CD4-positive, alpha-beta T cell (primary cell): ENCODE measurements at regions not wholly inside any gene's neighbourhood (a gene's known extent, or its start where the extent isn't known, plus 50 kb on each side); places are given as distances from the start of the nearest gene placed in this dataset.

Source experiments
- ATAC-seq: fragments of 200-7000 bp; cut with Tn5 transposase; one replicate; pipeline ENCODE4 v1.10.0; 2022; ENCODE audit warnings: mild to moderate bottlenecking; ENCODE audit not compliant: poor library complexity
- CTCF ChIA-PET: fragments of 350-600 bp; sonication (Branson Sonifier 250); formaldehyde crosslinking; loops from one replicate; lab custom pipeline; 2021; ENCODE audit warnings: antibody characterized with exemption, inconsistent platforms; lab: Charles Lee
- POLR2A ChIA-PET: fragments of 350-600 bp; sonication (Branson Sonifier 250); formaldehyde crosslinking; loops from one replicate; lab custom pipeline; 2021; ENCODE audit warnings: antibody characterized with exemption, inconsistent platforms; lab: Charles Lee
- DNase-seq, 14 experiments: peaks; one replicate each; pipeline ENCODE4 v3.0.0-alpha.2; 2013 to 2020; ENCODE audit warnings: mixed read lengths in 2 of 14
- H3K27ac ChIP-seq, 2 donors: one replicate each; pipeline versions ENCODE4 v1.5.1 to v1.7.0; 2013; ENCODE audit warnings: low read length in 2 of 2, low read depth in 1 of 2, mild to moderate bottlenecking in 1 of 2
- H3K27me3 ChIP-seq, 2 experiments: 1 replicate in 1 of 2; 2 replicates in 1 of 2; pipeline versions ENCODE4 v1.6.1 to v1.7.0; 2013; ENCODE audit warnings: low read length in 2 of 2, control low read depth in 1 of 2, mild to moderate bottlenecking in 1 of 2, moderate library complexity in 1 of 2; ENCODE audit not compliant: insufficient read depth in 2 of 2, control insufficient read depth in 1 of 2
- H3K36me3 ChIP-seq: one replicate; pipeline ENCODE4 v1.6.1; 2013; ENCODE audit warnings: low read length, control low read depth; ENCODE audit not compliant: insufficient read depth
- H3K4me1 ChIP-seq: one replicate; pipeline ENCODE4 v1.6.1; 2013; ENCODE audit warnings: low read length, control low read depth; ENCODE audit not compliant: insufficient read depth
- H3K4me3 ChIP-seq: one replicate; pipeline ENCODE4 v1.5.1; 2013; ENCODE audit warnings: mild to moderate bottlenecking, low read length, moderate library complexity
- H3K9me3 ChIP-seq, 2 experiments: 1 replicate in 1 of 2; 2 replicates in 1 of 2; pipeline versions ENCODE4 v1.6.1 to v1.7.0; 2013; ENCODE audit warnings: low read length in 2 of 2, mild to moderate bottlenecking in 2 of 2, control low read depth in 1 of 2, moderate library complexity in 1 of 2; ENCODE audit not compliant: control insufficient read depth in 1 of 2, insufficient read depth in 1 of 2
- H3K27ac Mint-ChIP-seq: one replicate; pipeline ENCODE4 v1.8.0; 2020; ENCODE audit warnings: mixed read lengths
- H3K27me3 Mint-ChIP-seq: one replicate; pipeline ENCODE4 v1.8.0; 2021; ENCODE audit warnings: mixed read lengths
- H3K36me3 Mint-ChIP-seq: one replicate; pipeline ENCODE4 v1.8.0; 2021; ENCODE audit warnings: low read depth, mixed read lengths
- H3K4me1 Mint-ChIP-seq: one replicate; pipeline ENCODE4 v1.8.0; 2021; ENCODE audit warnings: low read depth, mixed read lengths
- H3K4me3 Mint-ChIP-seq: one replicate; pipeline ENCODE4 v1.8.0; 2020; ENCODE audit warnings: mild to moderate bottlenecking, mixed read lengths
- H3K9me3 Mint-ChIP-seq: one replicate; pipeline ENCODE4 v1.8.0; 2020; ENCODE audit warnings: mixed read lengths
- intact Hi-C, 2 experiments: fragments of 100-400 bp; cut with DNase I in 1 of 2; cut with micrococcal nuclease in 1 of 2; formaldehyde crosslinking; loops; one replicate each; pipeline versions ENCODE4 v1.15.1 to v1.9.0; 2023 to 2025; cut with DNase I, micrococcal nuclease
- TF ChIP-seq, protein P1 (sequence below): fragments of 200-600 bp; IDR thresholded peaks from one replicate; pipeline ENCODE4 v1.8.0; 2022; ENCODE audit warnings: antibody characterized with exemption, mild to moderate bottlenecking

- DNase-seq (no peak), ATAC-seq (no peak)
- Mint-ChIP-seq H3K27me3 (no peaks in the 10 kb centered on the region), H3K36me3 (no peaks in the 10 kb centered on the region), H3K27ac (no peak overlapping the region), H3K9me3 (peaks cover 11% of the 10 kb centered on the region), H3K4me3 (no peak overlapping the region), H3K4me1 (no peaks in the 10 kb centered on the region)
- TF ChIP-seq, protein P1, sequence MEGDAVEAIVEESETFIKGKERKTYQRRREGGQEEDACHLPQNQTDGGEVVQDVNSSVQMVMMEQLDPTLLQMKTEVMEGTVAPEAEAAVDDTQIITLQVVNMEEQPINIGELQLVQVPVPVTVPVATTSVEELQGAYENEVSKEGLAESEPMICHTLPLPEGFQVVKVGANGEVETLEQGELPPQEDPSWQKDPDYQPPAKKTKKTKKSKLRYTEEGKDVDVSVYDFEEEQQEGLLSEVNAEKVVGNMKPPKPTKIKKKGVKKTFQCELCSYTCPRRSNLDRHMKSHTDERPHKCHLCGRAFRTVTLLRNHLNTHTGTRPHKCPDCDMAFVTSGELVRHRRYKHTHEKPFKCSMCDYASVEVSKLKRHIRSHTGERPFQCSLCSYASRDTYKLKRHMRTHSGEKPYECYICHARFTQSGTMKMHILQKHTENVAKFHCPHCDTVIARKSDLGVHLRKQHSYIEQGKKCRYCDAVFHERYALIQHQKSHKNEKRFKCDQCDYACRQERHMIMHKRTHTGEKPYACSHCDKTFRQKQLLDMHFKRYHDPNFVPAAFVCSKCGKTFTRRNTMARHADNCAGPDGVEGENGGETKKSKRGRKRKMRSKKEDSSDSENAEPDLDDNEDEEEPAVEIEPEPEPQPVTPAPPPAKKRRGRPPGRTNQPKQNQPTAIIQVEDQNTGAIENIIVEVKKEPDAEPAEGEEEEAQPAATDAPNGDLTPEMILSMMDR = no peak
- Histone ChIP-seq H3K36me3 (no peaks in the 10 kb centered on the region), H3K4me1 (no peaks in the 10 kb centered on the region), H3K27ac (no peak overlapping the region), H3K4me3 (no peak overlapping the region), H3K9me3 (peaks cover 3 to 9% of the 10 kb centered on the region in 2 experiments), H3K27me3 (no peaks in the 10 kb centered on the region)
- POLR2A ChIA-PET = no interaction called here
- CTCF ChIA-PET = no interaction called here
- intact Hi-C loops = no loop called here
Measured at GRCh38 chr12:42770261-42770660, 180.7 kb upstream of the PRICKLE1 start.

- CTCF ChIA-PET = no interaction called here
- TF ChIP-seq, protein P1 = no peak
- H3K9me3 Mint-ChIP-seq = peaks cover 11% of the 10 kb centered on the region
- Histone ChIP-seq H3K27me3 (no peaks in the 10 kb centered on the region), H3K27ac (no peak overlapping the region), H3K36me3 (no peaks in the 10 kb centered on the region), H3K4me1 (no peaks in the 10 kb centered on the region), H3K9me3 (peaks cover 3 to 9% of the 10 kb centered on the region in 2 experiments), H3K4me3 (no peak overlapping the region)
- no peaks in the 10 kb centered on the region for H3K36me3 Mint-ChIP-seq
- no peaks in the 10 kb centered on the region for H3K27me3 Mint-ChIP-seq
- intact Hi-C loops = no loop called here
- no peak overlapping the region for H3K27ac Mint-ChIP-seq
- no peak for ATAC-seq
- no peak for DNase-seq
- POLR2A ChIA-PET = no interaction called here
- H3K4me1 Mint-ChIP-seq = no peaks in the 10 kb centered on the region
- no peak overlapping the region for H3K4me3 Mint-ChIP-seq
Measured at GRCh38 chr12:42769455-42769854, 179.9 kb upstream of the PRICKLE1 start.

- Mint-ChIP-seq H3K27me3 (no peaks in the 10 kb centered on the region), H3K4me1 (no peaks in the 10 kb centered on the region), H3K27ac (no peak overlapping the region), H3K4me3 (no peak overlapping the region), H3K9me3 (peaks cover 11% of the 10 kb centered on the region), H3K36me3 (no peaks in the 10 kb centered on the region)
- Histone ChIP-seq H3K9me3 (peaks cover 3 to 9% of the 10 kb centered on the region in 2 experiments), H3K27ac (no peak overlapping the region), H3K27me3 (no peaks in the 10 kb centered on the region), H3K4me1 (no peaks in the 10 kb centered on the region), H3K36me3 (no peaks in the 10 kb centered on the region), H3K4me3 (no peak overlapping the region)
- CTCF ChIA-PET = no interaction called here
- POLR2A ChIA-PET = no interaction called here
- TF ChIP-seq, protein P1 = no peak
- intact Hi-C loops = no loop called here
- ATAC-seq (no peak), DNase-seq (no peak)
Measured at GRCh38 chr12:42767998-42768397, 178.5 kb upstream of the PRICKLE1 start.
